Hepatocyte (in vitro differentiated cells): ENCODE measurements at regions not wholly inside any gene's neighbourhood (a gene's known extent, or its start where the extent isn't known, plus 50 kb on each side); places are given as distances from the start of the nearest gene placed in this dataset.

Experiments used
- DNase-seq: peaks from one replicate; pipeline ENCODE4 v3.0.0-alpha.2; 2016; ENCODE audit warnings: low spot score
- H2AFZ ChIP-seq: fragments of 200-600 bp; sonication (generic); 2 replicates; pipeline ENCODE4 v1.6.0; 2016; ENCODE audit warnings: antibody characterized with exemption, mild to moderate bottlenecking
- H3K27ac ChIP-seq: fragments of 200-600 bp; sonication (generic); 2 replicates; pipeline ENCODE4 v1.5.1; 2016; ENCODE audit warnings: mild to moderate bottlenecking
- H3K27me3 ChIP-seq: fragments of 200-600 bp; sonication (generic); 2 replicates; pipeline ENCODE4 v1.6.1; 2016
- H3K36me3 ChIP-seq: fragments of 200-600 bp; sonication (generic); replicated peaks from 2 replicates; pipeline ENCODE4 v1.5.1; 2016; ENCODE audit warnings: low read depth; ENCODE audit not compliant: insufficient read depth
- H3K4me1 ChIP-seq: fragments of 200-600 bp; sonication (generic); 2 replicates; pipeline ENCODE4 v1.5.1; 2016; ENCODE audit warnings: mild to moderate bottlenecking, moderate library complexity; ENCODE audit not compliant: insufficient read depth
- H3K4me2 ChIP-seq: fragments of 200-600 bp; sonication (generic); 2 replicates; pipeline ENCODE4 v1.6.0; 2016
- H3K4me3 ChIP-seq: fragments of 200-600 bp; sonication (generic); 2 replicates; pipeline ENCODE4 v1.5.1; 2016; ENCODE audit warnings: mild to moderate bottlenecking
- H3K79me2 ChIP-seq: fragments of 200-600 bp; sonication (generic); 2 replicates; pipeline ENCODE4 v1.6.0; 2017; ENCODE audit warnings: mild to moderate bottlenecking
- H3K9me2 ChIP-seq: fragments of 200-600 bp; sonication (generic); replicated peaks from 2 replicates; pipeline ENCODE4 v1.6.0; 2017; ENCODE audit warnings: mild to moderate bottlenecking; ENCODE audit not compliant: insufficient read depth
- H3K9me3 ChIP-seq: fragments of 200-600 bp; sonication (generic); 2 replicates; pipeline ENCODE4 v1.5.1; 2016; ENCODE audit warnings: low read depth, mild to moderate bottlenecking
- H4K20me1 ChIP-seq: fragments of 200-600 bp; sonication (generic); 2 replicates; pipeline ENCODE4 v1.6.0; 2016; ENCODE audit warnings: mild to moderate bottlenecking; ENCODE audit not compliant: insufficient read depth, poor library complexity, severe bottlenecking
- EZH2 ChIP-seq: fragments of 200-600 bp; sonication (generic); IDR thresholded peaks from 2 replicates; pipeline ENCODE4 v1.6.1; 2016; ENCODE audit warnings: antibody characterized with exemption, mild to moderate bottlenecking, borderline replicate concordance
- EZH2phosphoT487 ChIP-seq: fragments of 200-600 bp; sonication (generic); IDR thresholded peaks from one replicate; pipeline ENCODE4 v1.6.1; 2018; ENCODE audit warnings: antibody characterized with exemption, mild to moderate bottlenecking, low read depth, moderate library complexity; ENCODE audit not compliant: unreplicated experiment, severe bottlenecking
- WGBS: methylation state at CpG from one replicate; pipeline ENCODE4 v1.1.6; 2016; ENCODE audit warnings: low lambda C conversion rate; ENCODE audit errors: missing lambda C conversion rate; 5-methylcytosine and 5-hydroxymethylcytosine counted together
- TF ChIP-seq, protein P1 (sequence below): fragments of 200-600 bp; sonication (generic); IDR thresholded peaks from 2 replicates; pipeline ENCODE4 v1.5.1; 2016; ENCODE audit warnings: antibody characterized with exemption, mild to moderate bottlenecking; ENCODE audit not compliant: poor library complexity

DNA sequence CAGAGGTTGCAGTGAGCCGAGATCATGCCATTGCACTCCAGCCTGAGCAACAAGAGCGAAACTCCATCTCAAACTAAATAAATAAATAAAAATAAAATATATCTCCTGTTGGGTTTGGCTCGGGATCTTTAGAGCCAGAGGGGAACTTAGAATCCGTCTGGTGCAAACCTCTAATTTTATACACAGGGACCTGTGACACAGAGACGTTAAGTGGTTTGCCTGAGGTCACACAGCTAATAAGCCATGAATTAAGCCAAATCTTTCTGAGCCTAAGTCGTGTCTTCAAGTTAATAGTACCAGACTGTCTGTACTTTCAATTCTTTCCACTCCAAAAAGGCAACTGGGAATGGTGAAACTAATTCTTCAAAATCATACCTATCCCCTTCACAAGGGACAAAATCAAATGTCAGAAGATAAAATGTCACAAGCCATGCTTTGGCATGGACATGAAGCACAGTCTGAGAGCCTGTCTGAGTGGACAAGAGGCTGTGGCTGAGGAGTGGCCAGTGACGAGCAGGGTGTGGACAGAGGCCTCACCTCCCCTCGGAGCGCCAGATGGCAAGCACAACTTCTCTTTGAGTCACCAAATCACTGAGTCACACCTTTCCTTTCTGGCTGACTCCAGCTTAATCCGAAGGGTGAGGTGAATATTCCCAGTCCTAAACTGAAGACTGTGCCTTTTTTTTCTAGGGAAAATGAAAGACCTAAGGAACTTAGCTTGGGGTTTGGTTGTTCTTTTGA, 177.4 kb downstream of the TFAP2A start:
- Histone ChIP-seq H3K4me1 (peaks cover 7% of the 10 kb centered on the region), H3K9me2 (no peaks in the 10 kb centered on the region), H4K20me1 (no peaks in the 10 kb centered on the region), H3K4me2 (no peak overlapping the region), H3K4me3 (no peak overlapping the region), H3K9me3 (no peaks in the 10 kb centered on the region), H3K36me3 (no peaks in the 10 kb centered on the region), H3K27ac (no peak overlapping the region), H3K27me3 (no peaks in the 10 kb centered on the region), H2AFZ (no peak overlapping the region), H3K79me2 (no peaks in the 10 kb centered on the region)
- DNase-seq: no peak
- 87% methylated on average over 10 of the region's 10 CpGs for WGBS
- TF ChIP-seq EZH2phosphoT487 (no peak), EZH2 (no peak)
- TF ChIP-seq, protein P1, sequence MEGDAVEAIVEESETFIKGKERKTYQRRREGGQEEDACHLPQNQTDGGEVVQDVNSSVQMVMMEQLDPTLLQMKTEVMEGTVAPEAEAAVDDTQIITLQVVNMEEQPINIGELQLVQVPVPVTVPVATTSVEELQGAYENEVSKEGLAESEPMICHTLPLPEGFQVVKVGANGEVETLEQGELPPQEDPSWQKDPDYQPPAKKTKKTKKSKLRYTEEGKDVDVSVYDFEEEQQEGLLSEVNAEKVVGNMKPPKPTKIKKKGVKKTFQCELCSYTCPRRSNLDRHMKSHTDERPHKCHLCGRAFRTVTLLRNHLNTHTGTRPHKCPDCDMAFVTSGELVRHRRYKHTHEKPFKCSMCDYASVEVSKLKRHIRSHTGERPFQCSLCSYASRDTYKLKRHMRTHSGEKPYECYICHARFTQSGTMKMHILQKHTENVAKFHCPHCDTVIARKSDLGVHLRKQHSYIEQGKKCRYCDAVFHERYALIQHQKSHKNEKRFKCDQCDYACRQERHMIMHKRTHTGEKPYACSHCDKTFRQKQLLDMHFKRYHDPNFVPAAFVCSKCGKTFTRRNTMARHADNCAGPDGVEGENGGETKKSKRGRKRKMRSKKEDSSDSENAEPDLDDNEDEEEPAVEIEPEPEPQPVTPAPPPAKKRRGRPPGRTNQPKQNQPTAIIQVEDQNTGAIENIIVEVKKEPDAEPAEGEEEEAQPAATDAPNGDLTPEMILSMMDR: no peak

DNA sequence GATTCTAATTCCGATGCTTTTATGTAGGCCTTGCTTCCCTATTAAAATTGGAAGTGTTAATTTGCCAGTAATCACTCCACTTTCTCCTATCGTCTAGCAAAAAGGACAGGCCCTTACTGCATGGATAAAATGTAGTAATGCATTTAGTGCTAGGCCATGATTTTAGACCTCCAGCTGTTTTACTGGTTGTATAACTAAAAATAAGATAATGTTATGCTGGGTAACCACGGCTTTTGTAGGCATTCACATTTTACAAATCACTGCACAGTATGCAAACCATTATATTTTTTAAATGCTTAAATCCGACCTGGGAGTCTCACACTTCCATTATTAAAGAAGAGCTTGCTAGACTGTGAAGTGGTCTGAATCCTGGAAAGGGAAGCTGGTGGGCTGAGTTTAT, 179.5 kb downstream of the TFAP2A start:
- Histone ChIP-seq H3K4me1 (peaks cover 7% of the 10 kb centered on the region), H3K4me2 (no peak overlapping the region), H3K27me3 (no peaks in the 10 kb centered on the region), H3K4me3 (no peak overlapping the region), H4K20me1 (no peaks in the 10 kb centered on the region), H3K27ac (peak overlapping the region; percentile 36), H3K9me2 (no peaks in the 10 kb centered on the region), H3K9me3 (no peaks in the 10 kb centered on the region), H2AFZ (no peak overlapping the region), H3K36me3 (no peaks in the 10 kb centered on the region), H3K79me2 (no peaks in the 10 kb centered on the region)
- DNase-seq: no peak
- 58% methylated on average over 4 of the region's 4 CpGs for WGBS
- TF ChIP-seq, protein P1: no peak
- TF ChIP-seq EZH2phosphoT487 (no peak), EZH2 (no peak)

DNA sequence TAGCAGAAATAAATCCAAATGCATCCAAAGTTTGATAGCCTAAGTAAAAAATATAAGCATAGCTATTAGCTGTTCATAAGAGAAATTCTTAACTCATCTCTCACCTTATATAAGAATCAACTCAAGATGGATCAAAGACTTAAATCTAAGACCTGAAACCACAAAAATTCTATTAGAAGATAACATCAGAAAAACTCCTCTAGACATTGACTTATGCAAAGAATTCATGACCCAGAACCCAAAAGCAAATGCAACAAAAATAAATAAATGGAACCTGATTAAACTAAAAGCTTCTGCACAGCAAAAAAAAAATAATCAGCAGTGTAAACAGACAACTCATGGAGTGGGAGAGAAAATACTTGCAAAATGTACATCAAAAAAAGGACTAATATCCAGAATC, 184.3 kb downstream of the TFAP2A start:
- Histone ChIP-seq H2AFZ (no peak overlapping the region), H4K20me1 (no peaks in the 10 kb centered on the region), H3K4me3 (no peak overlapping the region), H3K27me3 (no peaks in the 10 kb centered on the region), H3K79me2 (no peaks in the 10 kb centered on the region), H3K4me2 (no peak overlapping the region), H3K9me2 (no peaks in the 10 kb centered on the region), H3K9me3 (no peaks in the 10 kb centered on the region), H3K27ac (no peak overlapping the region), H3K36me3 (no peaks in the 10 kb centered on the region), H3K4me1 (peaks cover under 1% of the 10 kb centered on the region)
- DNase-seq: no peak
- no peak for TF ChIP-seq EZH2
- no peak for TF ChIP-seq EZH2phosphoT487
- TF ChIP-seq, protein P1: no peak
